MCF 10A (cell line): ENCODE measurements at regions not wholly inside any gene's neighbourhood (a gene's known extent, or its start where the extent isn't known, plus 50 kb on each side); places are given as distances from the start of the nearest gene placed in this dataset.

Source experiments
- BruUV-seq: library from RNA; stranded (reverse); fragments of 400-500 nt; replicated peaks from 2 replicates; lab custom pipeline; 2021; lab: Mats Ljungman, UMichigan
- CTCF ChIA-PET: fragments of 300-600 bp; sonication (Branson Sonifier 250); formaldehyde crosslinking; extraction: SDS; loops from one replicate; lab custom pipeline; 2021; ENCODE audit warnings: antibody characterized with exemption, inconsistent platforms; lab: Yijun Ruan, JAX
- POLR2A ChIA-PET: fragments of 300-600, 350-650 bp; sonication (Branson Sonifier 250); formaldehyde crosslinking; extraction: SDS; loops from one replicate; lab custom pipeline; 2020; ENCODE audit warnings: antibody characterized with exemption, inconsistent platforms; lab: Yijun Ruan, JAX
- DNase-seq: peaks from one replicate; pipeline ENCODE4 v3.0.0-alpha.2; 2018; ENCODE audit not compliant: unreplicated experiment
- H3K27ac Mint-ChIP-seq: one replicate; pipeline ENCODE4 v1.8.0; 2022; ENCODE audit warnings: mild to moderate bottlenecking, low read depth, mixed read lengths; ENCODE audit not compliant: unreplicated experiment
- H3K27me3 Mint-ChIP-seq: one replicate; pipeline ENCODE4 v1.8.0; 2022; ENCODE audit warnings: mixed read lengths; ENCODE audit not compliant: insufficient read depth, unreplicated experiment
- H3K36me3 Mint-ChIP-seq: one replicate; pipeline ENCODE4 v1.8.0; 2022; ENCODE audit warnings: mild to moderate bottlenecking, moderate library complexity, mixed read lengths; ENCODE audit not compliant: insufficient read depth, unreplicated experiment
- H3K4me1 Mint-ChIP-seq: one replicate; pipeline ENCODE4 v1.8.0; 2022; ENCODE audit warnings: mixed read lengths; ENCODE audit not compliant: insufficient read depth, unreplicated experiment
- H3K4me3 Mint-ChIP-seq: one replicate; pipeline ENCODE4 v1.8.0; 2022; ENCODE audit warnings: mild to moderate bottlenecking, moderate library complexity, mixed read lengths; ENCODE audit not compliant: unreplicated experiment
- H3K9me3 Mint-ChIP-seq: one replicate; pipeline ENCODE4 v1.8.0; 2022; ENCODE audit warnings: mixed read lengths; ENCODE audit not compliant: unreplicated experiment
- CTCF ChIP-seq: fragments of 200-600 bp; IDR thresholded peaks from one replicate; pipeline ENCODE4 v1.8.0; 2022; ENCODE audit warnings: antibody characterized with exemption, mild to moderate bottlenecking; ENCODE audit not compliant: unreplicated experiment
- intact Hi-C: fragments of 100-400 bp; cut with micrococcal nuclease; formaldehyde crosslinking; loops from 2 replicates; pipeline ENCODE4 v1.14.1; 2022

- Mint-ChIP-seq H3K4me1 (peaks cover 10% of the 10 kb centered on the region), H3K4me3 (no peak overlapping the region), H3K36me3 (no peaks in the 10 kb centered on the region), H3K27ac (no peak overlapping the region), H3K9me3 (no peaks in the 10 kb centered on the region), H3K27me3 (peaks cover 87% of the 10 kb centered on the region)
- TF ChIP-seq CTCF: no peak
- intact Hi-C loops: no loop called here
- DNase-seq: no peak
- POLR2A ChIA-PET: interaction anchor here (0.6 kb wide), 1 partner anchor 474 kb away, joined by 3 read pairs; no protein-coding TSS in a partner anchor
- CTCF ChIA-PET: interaction anchor here (0.6 to 1.0 kb wide), 3 partner anchors 118 to 185 kb away, joined by 3 to 9 read pairs (median 3); no protein-coding TSS in a partner anchor
- no TSS peak for BruUV-seq
Measured at GRCh38 chr17:79205688-79206205, 131.1 kb downstream of the ENGASE start.

DNA sequence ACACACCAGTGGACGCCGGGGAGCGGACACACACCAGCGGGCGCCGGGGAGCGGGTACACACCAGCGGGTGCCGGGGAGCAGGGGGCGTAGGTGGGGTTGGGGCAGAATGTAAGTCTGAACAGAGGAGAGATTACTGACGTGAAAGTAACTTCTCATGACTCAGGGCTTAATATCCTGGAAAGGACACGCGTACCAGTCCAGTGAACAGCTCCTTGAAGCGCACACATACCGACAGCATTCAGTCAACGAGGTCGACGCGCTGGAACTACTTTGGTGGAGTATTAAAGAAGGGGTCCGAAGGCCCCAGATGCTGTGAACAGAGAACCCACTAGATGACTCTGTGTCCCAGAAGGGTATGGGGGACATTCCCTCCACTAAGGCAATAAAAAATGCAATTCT lies 129.6 kb downstream of the ENGASE start:
- H3K9me3 Mint-ChIP-seq: no peaks in the 10 kb centered on the region
- ChIA-PET CTCF (interaction anchor here (0.6 to 1.0 kb wide), 2 partner anchors 66 to 190 kb away, joined by 4 read pairs; no protein-coding TSS in a partner anchor), POLR2A (no interaction called here)
- H3K4me3 Mint-ChIP-seq: no peak overlapping the region
- no peak overlapping the region for H3K27ac Mint-ChIP-seq
- intact Hi-C loops: no loop called here
- H3K4me1 Mint-ChIP-seq: peaks cover 10% of the 10 kb centered on the region
- TF ChIP-seq CTCF: no peak
- H3K36me3 Mint-ChIP-seq: no peaks in the 10 kb centered on the region
- BruUV-seq: no TSS peak
- DNase-seq: no peak
- peaks cover 86% of the 10 kb centered on the region for H3K27me3 Mint-ChIP-seq

DNA sequence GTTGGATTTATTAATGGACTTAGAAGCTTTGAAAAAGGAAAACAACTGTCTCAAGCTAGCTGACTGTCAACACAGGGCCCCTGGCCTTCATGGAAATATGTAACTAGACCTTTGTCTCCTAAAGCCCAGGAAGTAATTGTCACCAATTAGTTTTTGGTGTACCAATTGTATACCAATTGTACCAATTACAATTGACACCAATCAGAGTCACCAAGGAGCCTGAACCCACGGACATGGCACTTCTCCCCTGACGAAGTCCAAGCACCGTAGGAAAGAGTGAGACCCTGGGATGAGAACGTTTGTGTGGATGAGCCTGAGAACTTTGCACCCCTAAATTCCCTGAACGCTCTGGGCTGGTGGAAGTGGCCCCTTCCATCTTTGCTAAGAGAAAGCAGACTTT lies 129.0 kb downstream of the ENGASE start:
- no TSS peak for BruUV-seq
- Mint-ChIP-seq H3K27ac (no peak overlapping the region), H3K36me3 (no peaks in the 10 kb centered on the region), H3K4me3 (no peak overlapping the region), H3K27me3 (peaks cover 86% of the 10 kb centered on the region), H3K4me1 (peaks cover 10% of the 10 kb centered on the region), H3K9me3 (no peaks in the 10 kb centered on the region)
- CTCF ChIA-PET: no interaction called here
- intact Hi-C loops: no loop called here
- POLR2A ChIA-PET: no interaction called here
- no peak for DNase-seq
- TF ChIP-seq CTCF: no peak

- POLR2A ChIA-PET: no interaction called here
- BruUV-seq: no TSS peak
- no peak for TF ChIP-seq CTCF
- Mint-ChIP-seq H3K9me3 (no peaks in the 10 kb centered on the region), H3K36me3 (no peaks in the 10 kb centered on the region), H3K27me3 (peaks cover 86% of the 10 kb centered on the region), H3K4me1 (peaks cover 10% of the 10 kb centered on the region), H3K27ac (no peak overlapping the region), H3K4me3 (no peak overlapping the region)
- CTCF ChIA-PET: no interaction called here
- intact Hi-C loops: no loop called here
- no peak for DNase-seq
Measured at GRCh38 chr17:79203016-79203415, 128.4 kb downstream of the ENGASE start.
